RCC 7860 (cell line): ENCODE measurements at regions not wholly inside any gene's neighbourhood (a gene's known extent, or its start where the extent isn't known, plus 50 kb on each side); places are given as distances from the start of the nearest gene placed in this dataset.
"Not testable (repeated sequence)": the region's sequence is repeated elsewhere in the genome, so short reads cannot be mapped to it uniquely, and the experiment has no call there.

Experiments used
- DNase-seq: peaks from one replicate; pipeline ENCODE4 v3.0.0-alpha.2; 2015; ENCODE audit warnings: low spot score
- FAIRE-seq: peaks from 2 replicates; lab custom pipeline; 2012; peaks lifted over from hg19 to GRCh38; lab: Jason Lieb, UNC

DNA sequence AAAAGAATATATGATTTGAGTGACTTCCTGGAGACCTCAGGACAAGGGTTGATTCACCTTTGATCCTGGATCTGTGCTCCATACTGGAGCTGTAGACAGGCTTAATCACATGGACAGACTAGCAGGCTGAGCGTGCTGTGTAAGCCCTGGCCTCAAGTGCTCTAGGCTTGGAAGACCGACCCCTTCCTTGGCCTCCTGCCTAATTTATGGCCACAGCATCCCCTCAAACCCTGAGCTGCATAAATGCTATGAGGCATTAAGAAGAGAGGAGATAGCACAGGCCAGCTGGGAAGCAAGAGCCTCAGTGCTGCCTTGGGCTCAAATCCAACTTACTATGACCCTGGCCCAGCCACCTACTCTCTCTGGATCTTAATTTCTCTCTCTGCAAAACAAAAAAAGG, 385.1 kb downstream of the BUD13 start:
- DNase-seq (no peak), FAIRE-seq (no peak)

- FAIRE-seq = no peak
Measured at GRCh38 chr11:116386118-116386699, 386.6 kb downstream of the BUD13 start.

GRCh38 chr11:116384876-116385275, 387.9 kb downstream of the BUD13 start:
- DNase-seq (no peak), FAIRE-seq (no peak)

More at GRCh38 chr11:116386118-116386699, 386.6 kb downstream of the BUD13 start:
- DNase-seq = no peak

DNA sequence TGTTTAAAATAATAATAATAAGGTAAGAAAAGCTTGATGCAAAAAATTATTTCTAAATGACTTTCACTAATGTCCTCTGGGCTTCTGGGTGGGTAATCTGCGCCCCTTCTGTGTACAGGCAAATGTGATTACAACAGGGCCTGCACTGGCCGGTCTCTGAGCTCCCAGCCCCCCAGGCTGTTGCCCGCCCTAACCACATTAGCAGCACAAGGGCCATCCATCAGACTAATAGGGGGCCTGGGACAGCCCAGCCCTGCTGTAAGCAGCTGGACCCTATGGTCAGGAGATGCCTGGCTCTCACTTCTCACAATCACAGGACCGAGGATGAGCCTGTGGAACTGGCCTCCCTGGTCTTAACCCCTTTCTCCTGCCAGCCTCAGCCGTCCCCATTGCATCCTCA, 388.4 kb downstream of the BUD13 start:
- FAIRE-seq (no peak), DNase-seq (no peak)

GRCh38 chr11:116379185-116379828, 393.5 kb downstream of the BUD13 start:
- FAIRE-seq (no peak), DNase-seq (no peak)

DNA sequence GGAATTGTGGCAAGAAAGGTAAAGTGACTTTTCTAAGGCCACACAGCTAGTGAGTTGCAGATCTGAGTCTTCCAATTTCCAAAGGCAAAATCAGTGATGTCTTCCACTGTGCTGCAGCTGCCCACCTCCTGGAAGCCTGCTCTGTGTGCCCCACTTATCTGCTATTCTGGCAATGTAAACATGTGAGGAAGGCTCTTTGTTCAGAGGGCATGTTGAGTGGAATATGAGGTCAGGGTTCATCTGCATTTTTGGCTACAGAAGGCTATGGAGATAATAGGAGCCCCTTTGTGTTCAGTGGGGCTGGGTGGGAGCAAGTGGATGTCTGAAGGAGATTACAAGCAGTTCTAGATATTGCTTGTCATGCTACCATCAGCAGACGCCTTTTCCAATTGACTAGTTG, 396.2 kb downstream of the BUD13 start:
- DNase-seq (no peak), FAIRE-seq (no peak)

DNA sequence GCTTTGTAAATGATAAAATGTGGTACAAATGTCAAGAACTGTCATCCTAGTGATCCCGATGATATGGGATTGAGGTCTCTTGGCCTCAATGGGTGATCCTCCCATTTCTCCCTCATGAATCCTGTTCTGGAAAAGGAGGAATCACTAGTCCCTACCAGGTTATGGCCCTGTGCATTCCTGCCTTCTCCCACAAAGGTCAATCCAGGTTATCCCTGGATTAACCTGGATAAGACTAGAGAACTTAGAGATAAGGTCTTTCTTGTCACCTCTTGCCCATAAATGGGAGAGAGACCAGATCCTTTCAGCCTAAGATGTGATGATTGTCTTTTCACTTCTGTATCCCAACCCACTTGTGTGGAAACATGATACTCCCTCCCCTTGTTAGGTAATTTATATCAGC, 396.7 kb downstream of the BUD13 start:
- FAIRE-seq = no peak

DNA sequence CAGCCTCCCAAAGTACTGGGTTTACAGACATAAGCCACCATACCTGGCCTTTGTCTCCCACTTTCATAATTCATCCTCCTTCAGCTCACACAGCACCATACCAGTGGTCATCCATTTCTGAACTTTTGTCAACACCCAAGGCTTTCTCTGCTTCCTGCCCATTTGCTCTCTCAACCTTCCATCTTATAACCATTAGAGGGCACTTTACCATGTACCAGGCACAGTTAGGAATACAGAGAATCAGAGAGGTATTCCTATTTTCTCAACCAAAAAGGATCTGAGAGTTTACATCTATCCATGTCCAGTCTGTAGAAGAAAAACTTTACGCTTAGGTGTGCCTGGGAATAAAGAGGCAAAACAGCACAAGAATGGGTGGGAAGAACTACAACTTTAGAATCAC, 397.6 kb downstream of the BUD13 start:
- DNase-seq (no peak), FAIRE-seq (no peak)

More for the DNA sequence above, 396.7 kb downstream of the BUD13 start:
- DNase-seq = no peak

- DNase-seq (no peak), FAIRE-seq (no peak)
Measured at GRCh38 chr11:116374085-116374484, 398.7 kb downstream of the BUD13 start.

- FAIRE-seq (no peak), DNase-seq (no peak)
Measured at GRCh38 chr11:116373104-116373944, 399.5 kb downstream of the BUD13 start.

DNA sequence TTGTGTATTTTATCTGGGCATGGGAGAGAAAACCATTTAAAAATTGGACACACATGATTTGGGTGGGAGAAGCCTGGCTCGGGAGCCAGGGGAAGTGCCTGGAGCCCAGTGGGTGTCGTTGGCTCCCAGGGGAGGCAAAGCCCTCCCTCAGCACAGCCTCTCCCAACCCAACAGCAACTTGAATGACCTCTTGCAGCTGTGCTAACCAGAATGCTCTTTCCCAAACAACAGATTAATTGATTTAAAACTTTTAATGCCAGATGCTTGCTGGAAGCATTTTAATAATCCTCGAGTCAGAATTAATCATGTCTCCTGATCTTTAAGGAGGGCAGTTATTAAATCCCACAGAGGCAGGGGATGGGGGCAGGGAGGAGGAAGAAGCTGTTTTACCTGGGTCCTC, 401.6 kb downstream of the BUD13 start:
- FAIRE-seq = no peak
- DNase-seq = no peak

DNA sequence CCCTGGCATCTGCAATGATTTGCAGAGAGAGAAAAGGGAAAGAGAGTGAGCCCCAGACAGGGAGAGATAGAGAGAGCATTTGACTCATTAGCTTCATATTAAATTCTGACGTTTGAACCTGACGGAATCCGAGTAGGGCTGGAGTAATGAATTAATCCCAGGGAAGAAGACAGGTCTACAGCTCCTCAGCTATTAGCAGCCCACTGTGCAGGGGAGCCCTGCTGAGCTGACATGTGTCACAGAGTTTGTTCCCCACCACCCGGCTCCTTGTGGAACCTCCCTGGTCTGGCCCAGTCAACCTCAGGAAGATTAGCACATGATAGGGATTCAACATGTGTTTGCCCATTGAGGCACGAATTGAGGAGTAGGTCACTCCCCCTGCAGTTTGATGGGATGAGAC, 404.0 kb downstream of the BUD13 start:
- no peak for DNase-seq

DNA sequence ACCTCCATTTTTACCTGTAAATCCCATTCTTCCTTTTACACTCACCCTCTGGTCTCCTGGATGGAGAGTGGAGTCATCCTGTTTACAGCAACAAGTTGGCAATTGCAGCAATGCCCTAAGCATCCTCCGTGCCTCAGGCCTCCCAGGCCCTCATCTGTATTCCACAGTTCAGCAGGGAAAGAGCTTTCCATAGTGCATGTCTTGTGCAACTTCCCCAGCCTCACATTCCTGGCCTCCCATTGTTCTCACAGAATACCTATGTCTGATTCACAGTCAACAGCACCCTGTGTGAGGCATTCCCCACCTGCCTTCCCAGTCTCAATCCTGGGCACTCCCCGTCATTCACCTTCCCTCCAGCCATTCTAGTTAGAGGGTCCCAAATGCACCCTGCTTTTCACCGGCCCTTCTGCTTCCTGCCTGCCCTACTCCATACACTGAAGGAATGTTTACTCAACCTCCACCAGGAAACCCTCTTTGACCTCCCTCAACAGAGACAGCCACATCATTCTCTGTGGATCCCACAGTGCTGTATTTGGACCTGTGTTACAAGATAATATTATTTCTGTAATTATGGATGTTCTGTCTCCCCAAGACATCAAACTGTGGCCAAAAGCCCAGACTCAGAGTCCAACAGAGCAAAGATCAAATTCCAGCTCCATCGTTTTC, 405.7 kb downstream of the BUD13 start:
- FAIRE-seq = no peak
- DNase-seq = no peak

More for the DNA sequence above, 404.0 kb downstream of the BUD13 start:
- no peak for FAIRE-seq

DNA sequence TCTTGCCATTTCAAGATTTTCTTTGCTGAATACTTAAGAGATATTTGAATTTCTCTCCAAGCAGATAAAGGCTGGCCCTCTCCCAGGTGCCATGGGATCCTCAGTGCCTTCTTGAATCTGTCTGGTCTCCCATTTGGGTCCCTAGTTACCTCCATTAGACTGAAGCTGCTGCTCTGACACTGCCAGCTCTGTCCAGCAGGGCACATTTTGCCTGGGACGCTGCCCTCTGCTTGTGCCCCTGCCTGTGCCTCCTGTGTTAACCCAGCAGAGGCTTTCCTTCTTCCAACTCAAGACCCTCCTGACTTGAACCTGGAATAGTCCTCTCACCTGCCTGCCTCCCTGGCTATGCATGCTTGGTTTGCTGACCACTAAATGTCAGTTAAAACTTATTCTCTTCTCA, 406.3 kb downstream of the BUD13 start:
- FAIRE-seq (no peak), DNase-seq (no peak)

DNA sequence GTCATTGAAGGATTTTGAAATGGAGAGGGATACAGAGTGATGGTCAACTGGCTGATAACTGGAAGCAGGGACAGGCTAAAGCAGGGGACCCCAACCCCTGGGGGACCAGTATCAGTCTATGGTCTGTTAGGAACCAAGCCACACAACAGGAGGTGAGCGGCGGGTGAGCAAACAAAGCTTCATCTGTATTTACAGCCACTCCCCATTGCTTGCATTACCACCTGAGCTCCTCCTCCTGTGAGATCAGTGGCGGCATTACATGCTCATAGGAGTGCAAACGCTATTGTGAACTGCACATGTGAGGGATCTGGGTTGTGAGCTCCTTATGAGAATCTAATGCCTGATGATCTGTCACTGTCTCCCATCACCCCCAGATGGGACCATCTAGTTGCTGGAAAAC, 407.9 kb downstream of the BUD13 start:
- FAIRE-seq = not testable (repeated sequence)

DNA sequence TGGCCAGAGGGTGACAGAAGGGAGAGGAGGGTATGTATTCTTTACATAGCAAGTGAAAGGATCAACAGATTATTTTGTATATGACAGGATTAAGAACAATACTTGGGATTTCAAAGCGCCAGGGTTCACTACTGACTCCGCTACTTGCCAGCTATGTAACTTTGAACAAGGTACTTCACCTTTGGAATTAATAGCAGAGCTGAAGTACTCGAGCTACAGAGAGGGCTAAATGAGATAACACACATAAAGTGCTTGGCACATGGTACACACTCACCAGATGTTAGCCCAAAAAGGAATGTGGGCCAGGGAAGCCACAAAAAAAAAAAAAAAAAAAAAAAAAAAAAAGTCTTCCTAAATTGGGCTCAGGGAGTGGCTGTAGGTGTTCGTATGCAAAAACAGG, 408.4 kb downstream of the BUD13 start:
- DNase-seq (no peak), FAIRE-seq (no peak)

More for the DNA sequence above, 407.9 kb downstream of the BUD13 start:
- DNase-seq = not testable (repeated sequence)

DNA sequence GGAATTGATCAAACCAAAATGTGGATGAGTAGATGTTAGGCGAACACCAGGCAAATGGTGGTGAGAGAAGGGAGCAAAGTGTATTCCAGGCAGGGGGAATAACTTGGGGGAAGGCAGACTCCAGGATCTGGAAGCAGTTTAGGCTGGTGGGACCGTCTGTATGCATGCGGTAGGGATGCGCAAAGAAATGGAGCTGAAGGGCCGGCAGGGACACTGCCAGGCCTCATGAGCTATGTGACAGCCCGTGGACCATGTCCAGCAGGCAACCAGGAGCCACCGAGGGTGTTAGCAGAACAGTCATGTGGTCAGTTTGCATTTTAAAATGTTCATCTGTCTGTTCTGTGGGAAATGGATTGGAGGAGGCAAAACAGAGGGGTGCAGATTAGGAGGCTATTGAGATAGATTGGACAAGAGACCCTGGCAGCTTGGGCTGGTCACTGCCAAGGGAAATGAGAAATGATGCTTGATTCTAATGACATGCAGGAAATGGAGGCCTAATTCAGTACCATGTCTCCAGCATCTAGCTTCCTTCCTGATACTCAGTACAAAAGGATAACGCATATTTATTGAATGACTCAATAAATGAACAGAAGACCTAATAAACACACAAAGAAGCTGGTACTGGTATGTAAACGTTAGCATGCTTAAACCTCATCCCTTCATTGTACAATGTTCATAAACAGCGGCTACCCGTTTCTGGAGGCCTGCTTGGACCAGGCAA, 412.4 kb downstream of the BUD13 start:
- FAIRE-seq = no peak
- DNase-seq = no peak

DNA sequence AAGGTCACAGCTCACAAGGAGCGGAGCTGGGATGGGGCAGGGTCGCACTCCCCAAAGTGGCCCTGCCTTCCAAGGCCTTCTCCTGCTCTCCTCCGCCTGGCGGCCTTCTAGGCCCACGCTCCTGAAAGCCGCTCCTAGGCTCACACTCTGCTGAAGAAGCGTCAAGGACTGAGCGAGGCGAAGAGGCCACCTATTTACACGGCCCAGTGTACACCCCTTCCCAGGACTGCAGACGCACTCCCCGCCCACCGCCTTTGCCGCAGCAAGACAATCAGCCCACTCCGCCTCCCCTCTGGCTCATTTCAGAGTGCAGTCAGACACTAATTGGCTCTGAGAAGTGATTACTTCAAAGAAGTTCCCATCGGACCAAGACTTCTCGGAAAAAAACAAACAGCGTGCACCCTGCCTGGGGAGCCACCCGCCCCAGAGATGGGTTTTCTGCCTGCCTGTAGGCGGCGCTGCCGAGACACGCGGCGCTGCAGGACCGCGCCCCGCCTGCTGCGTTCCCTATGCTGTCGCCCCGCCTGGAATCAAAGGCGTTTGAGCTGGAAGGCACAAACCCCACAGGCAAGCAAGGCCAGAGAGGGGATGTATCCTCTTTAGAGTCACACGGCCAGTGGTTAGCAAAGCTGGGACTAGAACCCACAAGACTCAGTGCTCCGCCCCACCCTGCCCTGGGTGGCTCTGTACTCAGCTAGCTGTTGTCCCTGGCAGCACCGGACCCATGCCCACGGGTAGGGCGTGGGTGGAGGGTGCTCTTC, 414.8 kb downstream of the BUD13 start:
- FAIRE-seq = no peak
- no peak for DNase-seq

DNA sequence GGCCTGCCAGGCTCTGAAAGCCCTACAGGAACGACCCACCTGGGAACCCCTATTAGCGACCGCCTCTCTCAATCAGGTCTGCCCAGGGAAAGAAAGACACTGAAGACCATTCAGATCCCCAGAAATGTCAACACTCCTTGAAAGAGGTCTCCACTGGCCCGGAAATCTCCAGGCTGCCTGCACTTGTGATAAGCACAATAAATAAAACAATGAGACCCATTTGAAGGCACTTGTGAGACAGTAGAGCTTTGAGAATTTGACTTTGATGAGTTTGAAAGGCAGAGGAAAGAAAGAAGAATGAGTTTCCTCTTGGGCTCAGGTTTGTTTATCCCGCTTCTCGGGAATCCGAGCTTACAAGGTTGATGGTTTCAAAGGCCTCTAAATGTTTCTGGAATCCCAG, 416.3 kb downstream of the BUD13 start:
- FAIRE-seq (no peak), DNase-seq (no peak)

DNA sequence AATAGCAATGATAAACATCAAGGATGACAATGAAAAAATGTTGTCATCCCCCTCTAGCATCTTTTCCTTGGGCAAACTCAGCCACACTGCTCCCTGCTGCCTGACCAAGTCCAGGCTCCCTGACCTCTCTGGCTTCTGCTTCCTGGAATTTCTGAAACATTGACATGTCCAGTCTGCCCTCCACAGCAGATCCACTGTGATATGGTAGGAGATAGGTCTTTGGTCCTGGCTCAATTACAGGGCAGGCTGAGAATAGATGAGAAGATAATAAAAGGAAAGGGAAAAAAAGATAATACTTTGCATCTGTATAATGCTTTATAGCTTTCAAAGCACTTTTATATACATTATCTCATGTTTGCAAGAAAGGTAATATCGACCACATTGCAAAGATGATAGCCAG, 417.7 kb downstream of the BUD13 start:
- FAIRE-seq (no peak), DNase-seq (no peak)
